22Rv1 (cell line): ENCODE measurements at regions not wholly inside any gene's neighbourhood (a gene's known extent, or its start where the extent isn't known, plus 50 kb on each side); places are given as distances from the start of the nearest gene placed in this dataset.

ENCODE experiments used
- ZFX ChIP-seq: fragments of 450-650 bp; IDR thresholded peaks from 2 replicates; pipeline ENCODE4 v1.6.1; 2017; ENCODE audit warnings: antibody characterized with exemption, borderline replicate concordance
- TF ChIP-seq, protein P1 (sequence below): fragments of 450-650 bp; IDR thresholded peaks from 2 replicates; pipeline ENCODE4 v1.5.1; 2017; ENCODE audit warnings: mild to moderate bottlenecking

DNA sequence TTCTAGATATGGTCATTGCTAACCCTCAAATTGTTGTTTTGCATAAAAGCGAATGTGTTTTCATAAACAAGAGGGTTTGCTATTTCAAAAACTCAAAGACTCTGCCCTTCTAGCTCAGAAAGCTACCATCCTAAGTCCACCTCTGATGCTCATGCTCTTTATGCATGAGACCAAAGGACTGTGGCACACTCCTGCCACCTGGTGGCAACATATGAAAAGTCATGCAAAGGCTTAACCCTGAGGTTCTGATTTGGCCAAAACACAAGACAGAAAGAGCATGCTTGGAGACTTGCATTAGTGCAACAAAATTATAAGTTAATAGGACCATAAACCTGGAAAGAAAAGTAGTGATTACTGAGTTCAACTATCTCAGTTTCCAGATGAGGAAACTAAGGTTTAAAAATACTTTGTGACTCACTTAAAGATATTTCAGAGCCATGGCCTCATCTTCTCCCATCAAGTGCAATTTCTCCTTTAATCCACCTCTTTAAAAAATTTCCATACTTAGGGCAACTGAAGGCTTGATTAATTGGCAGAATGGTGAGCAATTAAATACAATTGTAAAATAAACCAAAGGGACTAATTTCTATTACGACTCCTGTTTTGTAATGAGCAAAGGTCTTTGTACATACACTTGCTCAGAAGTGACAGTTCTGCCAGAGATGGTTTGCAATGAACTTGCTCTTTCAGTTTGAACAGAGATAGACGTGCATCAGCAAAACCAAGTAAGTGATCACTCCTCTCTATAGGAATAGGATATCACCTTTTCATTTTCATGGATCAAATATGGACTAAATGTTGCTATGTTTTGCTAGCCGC lies 110.7 kb upstream of the RAD23B start:
- TF ChIP-seq, protein P1, sequence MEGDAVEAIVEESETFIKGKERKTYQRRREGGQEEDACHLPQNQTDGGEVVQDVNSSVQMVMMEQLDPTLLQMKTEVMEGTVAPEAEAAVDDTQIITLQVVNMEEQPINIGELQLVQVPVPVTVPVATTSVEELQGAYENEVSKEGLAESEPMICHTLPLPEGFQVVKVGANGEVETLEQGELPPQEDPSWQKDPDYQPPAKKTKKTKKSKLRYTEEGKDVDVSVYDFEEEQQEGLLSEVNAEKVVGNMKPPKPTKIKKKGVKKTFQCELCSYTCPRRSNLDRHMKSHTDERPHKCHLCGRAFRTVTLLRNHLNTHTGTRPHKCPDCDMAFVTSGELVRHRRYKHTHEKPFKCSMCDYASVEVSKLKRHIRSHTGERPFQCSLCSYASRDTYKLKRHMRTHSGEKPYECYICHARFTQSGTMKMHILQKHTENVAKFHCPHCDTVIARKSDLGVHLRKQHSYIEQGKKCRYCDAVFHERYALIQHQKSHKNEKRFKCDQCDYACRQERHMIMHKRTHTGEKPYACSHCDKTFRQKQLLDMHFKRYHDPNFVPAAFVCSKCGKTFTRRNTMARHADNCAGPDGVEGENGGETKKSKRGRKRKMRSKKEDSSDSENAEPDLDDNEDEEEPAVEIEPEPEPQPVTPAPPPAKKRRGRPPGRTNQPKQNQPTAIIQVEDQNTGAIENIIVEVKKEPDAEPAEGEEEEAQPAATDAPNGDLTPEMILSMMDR, result peak; percentile 91
- TF ChIP-seq ZFX, result no peak
